NCI-H748 (cell line): ENCODE measurements at regions not wholly inside any gene's neighbourhood (a gene's known extent, or its start where the extent isn't known, plus 50 kb on each side); places are given as distances from the start of the nearest gene placed in this dataset.
A peak's percentile ranks its signal among the peaks of the same experiment; 100 is the strongest.

Source experiments
- DNase-seq: peaks from one replicate; lab custom pipeline; 2025; ENCODE audit not compliant: unreplicated experiment; lab: John Stamatoyannopoulos, UW

- peak; percentile 77 for DNase-seq
Measured at GRCh38 chr5:82351754-82352145, 73.6 kb upstream of the RPS23 start.

DNA sequence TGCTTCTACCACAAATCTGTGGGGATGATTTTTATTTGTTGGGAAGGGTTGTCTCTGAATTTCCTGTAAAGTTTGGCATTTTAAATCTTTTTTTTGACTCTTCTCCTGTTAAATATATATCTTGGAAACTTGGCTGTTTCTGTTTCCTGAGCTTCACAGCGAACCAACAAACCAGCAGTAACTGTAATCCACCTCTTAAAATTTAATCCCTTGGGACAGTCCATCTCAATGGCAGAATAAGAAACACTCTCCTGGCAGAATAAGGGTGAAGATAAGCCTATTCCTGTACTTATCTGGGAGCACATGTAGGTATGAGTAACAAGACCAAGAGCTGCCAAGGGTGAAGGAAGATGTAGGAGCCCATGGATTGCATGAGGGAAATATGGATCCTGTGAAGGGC, 73.1 kb upstream of the RPS23 start:
- DNase-seq = no peak

GRCh38 chr5:82349652-82350051, 71.5 kb upstream of the RPS23 start:
- peak; percentile 37 for DNase-seq

DNA sequence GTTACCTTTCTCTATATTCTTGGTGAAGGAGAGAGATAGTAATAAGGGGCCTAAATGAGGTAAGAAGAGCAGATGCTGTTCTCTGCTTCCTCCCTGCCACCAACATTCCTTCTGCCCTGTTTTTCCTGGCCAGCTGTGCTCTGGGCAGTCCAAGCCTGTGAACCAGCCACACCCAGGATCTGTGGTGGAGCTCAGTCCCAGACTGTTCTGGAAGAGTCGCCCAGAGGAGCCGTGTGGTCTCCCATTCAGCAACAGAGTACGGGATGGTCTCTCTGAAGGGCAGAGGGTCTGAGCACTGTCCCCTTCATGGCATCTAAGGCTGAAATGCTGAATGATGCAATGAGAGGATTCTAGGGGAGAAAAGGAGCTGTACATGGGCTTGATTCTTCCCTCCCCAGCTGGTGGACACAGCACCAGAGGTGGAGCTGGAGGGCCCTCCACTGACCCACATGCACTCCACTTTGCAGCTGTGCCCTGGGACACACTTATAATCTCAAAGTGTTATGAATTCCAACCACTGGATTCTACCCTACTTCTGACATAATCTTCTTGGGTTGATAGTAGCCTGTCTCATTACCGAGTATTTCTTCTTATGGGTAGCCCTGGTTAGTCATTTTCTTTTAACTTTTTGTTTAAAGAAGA, 70.8 kb upstream of the RPS23 start:
- DNase-seq = no peak

- DNase-seq = no peak
Measured at GRCh38 chr5:82347201-82347865, 69.2 kb upstream of the RPS23 start.

DNA sequence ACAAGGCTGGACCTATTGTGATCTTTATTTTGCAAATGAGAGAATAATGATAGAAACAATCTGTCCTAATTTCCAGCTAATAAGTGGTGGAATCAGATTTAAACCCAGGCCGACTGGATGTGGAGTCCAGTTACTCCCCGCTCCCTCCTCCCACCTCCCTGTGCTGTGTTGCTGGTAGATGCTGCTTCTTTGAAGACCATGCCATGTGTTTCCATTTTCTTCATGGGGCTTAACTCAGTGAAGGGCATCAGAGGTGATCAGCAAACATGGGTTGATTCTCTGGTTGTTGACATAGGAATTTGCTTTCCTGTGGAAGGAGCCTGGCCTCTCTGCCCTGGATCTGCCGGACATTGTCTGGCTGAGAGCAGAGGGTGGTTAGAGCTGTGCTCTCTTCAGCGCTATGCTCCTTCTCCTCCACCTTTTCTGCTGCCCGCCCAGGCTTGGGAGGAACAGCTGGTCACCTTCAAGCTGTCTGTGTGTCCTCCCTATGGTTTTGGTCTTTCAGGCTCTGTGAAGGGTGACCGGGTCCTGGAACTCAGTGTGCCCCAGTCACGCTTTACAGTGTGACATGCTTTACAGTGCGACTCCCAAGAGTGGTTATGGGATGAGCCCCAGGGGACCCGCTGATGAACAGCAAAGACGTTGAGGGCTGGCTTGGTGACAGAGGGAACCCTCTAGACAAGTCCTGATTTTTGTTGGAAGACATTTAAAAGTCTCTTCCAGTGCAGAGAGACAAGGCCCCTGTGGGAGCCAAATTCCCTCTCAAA, 68.4 kb upstream of the RPS23 start:
- DNase-seq = no peak

- no peak for DNase-seq
Measured at GRCh38 chr5:82345108-82345507, 67.0 kb upstream of the RPS23 start.

DNA sequence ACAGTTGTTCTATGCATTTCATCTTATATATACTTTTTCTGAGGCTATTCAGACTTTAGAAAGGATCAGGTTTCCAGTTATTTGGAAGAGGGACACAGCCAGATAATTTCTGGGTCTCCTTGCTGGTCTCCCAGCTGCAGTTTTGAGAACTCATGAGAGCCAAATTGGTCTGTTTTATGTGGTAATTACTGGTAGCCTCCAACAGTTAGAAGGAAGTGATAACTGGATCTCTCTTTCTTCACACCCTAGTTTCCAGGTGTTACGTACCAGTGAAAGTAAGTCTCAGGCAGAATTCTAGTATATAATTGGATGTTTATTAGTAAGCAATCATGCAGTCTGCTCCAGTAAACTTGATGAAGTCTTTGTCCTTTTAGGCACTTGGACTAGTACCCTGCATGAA, 63.2 kb upstream of the RPS23 start:
- DNase-seq = no peak

GRCh38 chr5:82340799-82341198, 62.6 kb upstream of the RPS23 start:
- DNase-seq = no peak

DNA sequence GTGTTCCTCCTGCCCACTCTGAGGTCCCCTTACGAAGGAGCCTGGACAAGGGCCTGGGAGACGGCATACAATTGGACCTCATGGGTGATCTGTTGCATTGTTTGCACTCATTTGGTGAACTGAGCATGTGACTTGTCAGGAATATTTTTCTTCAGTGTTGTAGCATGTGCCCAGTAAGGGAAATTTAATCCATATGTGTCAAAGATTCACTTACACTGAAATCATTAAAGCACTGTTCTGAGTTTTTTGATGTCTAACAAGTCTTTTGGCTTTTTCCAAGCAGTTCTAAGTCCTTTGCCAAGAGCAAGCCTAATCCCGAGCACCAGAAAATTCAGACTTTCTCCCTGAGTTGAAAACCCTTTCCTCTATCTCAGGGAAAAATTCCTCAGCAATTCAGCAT, 61.6 kb upstream of the RPS23 start:
- no peak for DNase-seq

GRCh38 chr5:82338771-82339373, 60.7 kb upstream of the RPS23 start:
- no peak for DNase-seq

- no peak for DNase-seq
Measured at GRCh38 chr5:82336959-82337351, 58.8 kb upstream of the RPS23 start.

DNA sequence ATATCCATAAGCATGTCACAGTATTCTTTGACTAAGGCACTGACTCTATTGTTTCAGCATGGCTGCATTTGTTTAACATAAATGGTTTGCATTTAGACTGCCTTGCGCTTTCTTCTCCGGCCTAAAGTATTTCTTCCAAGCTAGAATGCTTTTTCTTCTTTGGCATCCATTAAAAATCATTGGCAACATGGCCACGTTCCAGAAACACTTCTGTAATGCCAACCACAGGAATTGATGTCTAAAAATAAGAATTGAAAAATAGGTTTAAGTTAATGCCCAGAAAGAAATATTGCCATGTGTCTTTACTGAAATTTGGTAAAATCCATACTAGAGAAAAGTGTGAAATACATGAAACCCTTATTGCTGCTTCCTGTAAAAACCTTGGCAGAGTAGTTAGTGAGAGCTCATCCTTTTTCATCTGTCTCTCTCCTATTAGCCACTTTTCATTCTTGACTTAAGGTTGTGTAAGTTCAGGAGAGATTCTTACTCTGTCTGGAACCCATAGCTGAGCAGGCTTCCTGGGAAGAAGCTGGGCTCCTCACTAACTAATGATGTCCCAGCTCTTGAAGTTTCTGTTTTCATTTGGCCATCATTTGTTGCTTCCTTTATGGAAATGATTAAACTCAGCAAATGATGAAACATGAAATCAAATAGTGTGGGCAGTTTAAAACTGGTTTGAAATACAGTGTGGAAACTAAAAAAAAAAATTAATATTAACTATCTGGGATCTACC, 58.2 kb upstream of the RPS23 start:
- no peak for DNase-seq

GRCh38 chr5:82335806-82336205, 57.7 kb upstream of the RPS23 start:
- no peak for DNase-seq

- DNase-seq = no peak
Measured at GRCh38 chr5:82334856-82335255, 56.7 kb upstream of the RPS23 start.

DNA sequence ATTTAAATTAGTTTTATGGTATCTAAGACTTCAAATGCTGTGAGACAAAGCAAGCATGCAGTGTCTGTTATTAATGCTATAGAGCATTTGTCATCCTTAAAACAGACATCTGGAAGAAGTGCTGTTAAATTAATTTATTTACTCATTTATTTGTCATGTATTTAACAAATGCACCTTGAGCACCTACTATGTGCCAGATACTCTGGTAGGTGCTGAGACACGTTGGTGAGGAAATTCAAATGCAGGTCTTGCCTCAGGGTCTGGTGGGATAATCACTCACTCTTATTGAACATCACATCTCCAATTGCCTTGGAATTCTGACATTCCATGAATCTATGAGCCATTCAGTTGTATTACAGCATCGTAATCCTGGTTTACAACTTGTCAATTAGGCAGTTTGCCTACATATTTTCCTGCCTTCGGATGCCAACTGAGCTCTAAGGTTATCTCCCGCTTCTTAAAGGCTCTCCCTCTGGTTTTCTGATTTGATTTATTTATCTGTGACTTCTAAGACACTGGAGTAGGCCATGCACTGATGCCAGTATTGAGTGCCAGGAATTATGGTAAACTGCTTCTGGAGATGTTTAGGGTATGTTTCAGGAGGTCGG, 56.0 kb upstream of the RPS23 start:
- DNase-seq = no peak

DNA sequence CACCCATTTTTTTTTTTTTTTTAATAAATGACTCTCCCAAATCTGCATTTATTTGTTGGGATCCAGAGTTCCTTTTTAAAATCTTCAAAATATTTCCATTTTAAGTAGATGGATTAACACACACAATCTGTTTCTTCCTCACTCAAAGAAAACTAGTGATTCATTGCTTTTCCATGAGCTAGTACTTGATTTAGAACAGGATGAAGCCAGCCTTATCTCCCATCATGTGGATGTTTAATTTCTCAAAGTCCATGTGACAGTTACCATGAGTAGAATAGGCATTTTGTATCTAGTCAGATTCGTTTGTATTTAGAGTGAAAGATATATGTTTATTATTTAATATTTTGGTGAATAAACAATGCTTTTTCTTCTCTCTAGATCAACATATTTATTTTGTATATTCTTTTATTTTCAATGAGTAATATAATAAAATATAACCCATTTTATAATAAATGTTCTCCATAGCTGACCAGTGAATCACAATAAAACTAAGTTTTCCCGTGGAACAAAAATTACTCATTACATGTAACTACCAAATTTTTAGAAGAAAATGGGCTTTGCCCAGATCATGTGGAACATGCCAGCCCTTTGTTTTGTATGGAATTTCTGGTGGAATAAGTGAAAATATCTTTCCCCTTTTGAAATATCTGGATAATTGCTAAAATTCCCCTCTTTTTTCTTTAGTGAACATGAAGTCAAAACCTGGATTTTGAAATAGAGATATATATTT, 54.9 kb upstream of the RPS23 start:
- DNase-seq = no peak

- DNase-seq = no peak
Measured at GRCh38 chr5:82332064-82332855, 54.1 kb upstream of the RPS23 start.

DNA sequence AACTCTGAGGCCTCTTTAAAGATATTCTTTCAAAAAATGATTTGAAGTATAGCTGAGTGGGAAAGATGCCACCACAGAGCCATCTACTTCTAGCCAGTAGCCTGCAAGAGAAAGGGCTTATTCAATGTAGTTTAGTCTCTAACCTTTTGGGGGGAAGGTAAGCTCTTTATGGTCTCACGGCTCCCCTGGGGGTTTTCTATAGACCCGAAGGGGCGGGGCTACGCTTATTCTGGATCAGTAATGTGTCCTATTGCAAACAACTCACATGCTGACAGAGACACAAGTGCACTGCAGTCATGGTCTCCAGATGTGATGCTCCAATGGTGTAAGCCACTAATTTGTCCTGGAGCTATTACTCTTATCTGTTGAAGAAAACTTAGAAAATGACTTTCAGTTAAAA, 53.4 kb upstream of the RPS23 start:
- peak; percentile 4 for DNase-seq
